Activated CD4-positive, alpha-beta T cell treated with anti-CD3 and anti-CD28 coated beads, Interleukin-2, amount 10 ng/mL, durations not matched to agents 7 days and 5 days (primary cell): ENCODE measurements at regions not wholly inside any gene's neighbourhood (a gene's known extent, or its start where the extent isn't known, plus 50 kb on each side); places are given as distances from the start of the nearest gene placed in this dataset.
"Not testable (repeated sequence)": the region's sequence is repeated elsewhere in the genome, so short reads cannot be mapped to it uniquely, and the experiment has no call there.

Experiments
- CTCF ChIA-PET: fragments of 350-600 bp; sonication (Branson Sonifier 250); formaldehyde crosslinking; loops from one replicate; lab custom pipeline; 2021; ENCODE audit warnings: antibody characterized with exemption; lab: Charles Lee
- POLR2A ChIA-PET: fragments of 350-600 bp; sonication (Branson Sonifier 250); formaldehyde crosslinking; loops from one replicate; lab custom pipeline; 2021; ENCODE audit warnings: antibody characterized with exemption; lab: Charles Lee
- DNase-seq: peaks from one replicate; pipeline ENCODE4 v3.0.0-alpha.2; 2020
- H3K27ac Mint-ChIP-seq: one replicate; pipeline ENCODE4 v1.8.0; 2021; ENCODE audit warnings: mild to moderate bottlenecking, moderate library complexity, mixed read lengths
- H3K27me3 Mint-ChIP-seq: one replicate; pipeline ENCODE4 v1.8.0; 2021; ENCODE audit warnings: mixed read lengths
- H3K36me3 Mint-ChIP-seq: one replicate; pipeline ENCODE4 v1.8.0; 2021; ENCODE audit warnings: low read depth, mixed read lengths
- H3K4me1 Mint-ChIP-seq: one replicate; pipeline ENCODE4 v1.8.0; 2021; ENCODE audit warnings: mixed read lengths
- H3K4me3 Mint-ChIP-seq: one replicate; pipeline ENCODE4 v1.8.0; 2021; ENCODE audit warnings: mild to moderate bottlenecking, moderate library complexity, mixed read lengths
- H3K9me3 Mint-ChIP-seq: one replicate; pipeline ENCODE4 v1.8.0; 2021; ENCODE audit warnings: mixed read lengths

DNA sequence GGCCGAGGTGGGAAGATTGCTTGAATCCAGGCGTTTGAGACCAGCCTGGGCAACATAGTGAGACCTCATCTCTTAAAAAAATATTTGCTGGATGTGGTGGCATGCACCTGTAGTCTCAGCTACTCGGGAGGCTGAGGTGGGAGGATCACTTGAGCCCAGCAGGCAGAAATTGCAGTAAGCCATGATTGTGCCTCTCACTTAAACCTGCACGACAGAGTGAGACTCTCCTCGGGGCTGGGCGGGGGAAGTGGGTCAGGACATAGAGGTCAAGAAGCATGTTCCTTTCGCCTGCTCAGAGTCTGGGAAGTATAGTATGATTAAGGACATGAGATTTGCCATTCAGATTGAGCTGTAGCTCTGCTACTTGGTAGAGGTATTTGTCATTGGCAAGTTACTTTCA, 52.3 kb downstream of the SEPTIN7 start:
- H3K27me3 Mint-ChIP-seq, H3K4me3 Mint-ChIP-seq, H3K27ac Mint-ChIP-seq, H3K9me3 Mint-ChIP-seq, DNase-seq, POLR2A ChIA-PET: not testable (repeated sequence)
- Mint-ChIP-seq H3K4me1 (peaks cover 14% of the 10 kb centered on the region), H3K36me3 (peaks cover 45% of the 10 kb centered on the region)
- CTCF ChIA-PET = interaction anchor here (1.0 kb wide), 1 partner anchor 28 kb away, joined by 3 read pairs; no protein-coding TSS in a partner anchor

DNA sequence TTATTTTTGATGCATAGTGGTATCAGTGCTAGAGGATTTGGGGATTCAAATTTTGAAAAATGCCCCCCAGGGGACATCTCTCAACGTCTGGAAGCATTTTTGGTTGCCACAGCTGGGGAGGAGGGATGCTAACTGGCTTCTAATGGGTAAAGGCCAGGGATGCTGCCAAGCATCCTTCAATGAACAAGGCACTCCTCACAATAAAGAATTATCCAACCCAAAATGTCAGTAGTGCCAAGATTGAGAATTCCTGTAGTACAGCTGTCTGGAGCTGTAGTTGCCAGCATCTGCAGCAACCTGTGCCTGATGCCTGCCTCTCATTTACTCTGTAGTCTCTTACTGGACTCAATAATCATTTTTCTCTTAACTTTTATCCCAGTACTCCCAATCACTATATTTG, 53.5 kb downstream of the SEPTIN7 start:
- DNase-seq = no peak
- Mint-ChIP-seq H3K27me3 (no peaks in the 10 kb centered on the region), H3K4me3 (no peak overlapping the region), H3K27ac (no peak overlapping the region), H3K36me3 (peaks cover 41% of the 10 kb centered on the region), H3K9me3 (no peaks in the 10 kb centered on the region), H3K4me1 (peaks cover 17% of the 10 kb centered on the region)
- ChIA-PET CTCF (no interaction called here), POLR2A (no interaction called here)

DNA sequence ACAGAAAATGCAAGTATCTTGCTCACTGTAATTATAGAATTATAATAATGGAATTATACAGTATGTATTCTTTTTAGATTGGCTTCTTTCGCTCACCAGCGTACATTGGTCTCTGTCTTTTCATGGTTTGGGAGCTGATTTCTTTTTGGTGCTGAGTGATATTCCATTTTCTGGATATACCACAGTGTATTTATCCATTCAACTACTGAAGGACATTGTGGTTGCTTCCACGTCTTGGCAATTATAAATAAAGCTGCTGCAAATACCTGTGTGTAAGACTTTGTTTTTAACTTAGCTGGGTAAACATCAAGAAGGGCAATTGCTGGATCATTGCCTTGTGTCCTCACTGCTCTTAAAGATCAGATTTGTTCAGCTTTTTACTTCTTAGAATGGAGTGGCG, 55.3 kb downstream of the SEPTIN7 start:
- H3K27ac Mint-ChIP-seq = no peak overlapping the region
- H3K36me3 Mint-ChIP-seq = peaks cover 39% of the 10 kb centered on the region
- no peaks in the 10 kb centered on the region for H3K27me3 Mint-ChIP-seq
- DNase-seq = no peak
- no peaks in the 10 kb centered on the region for H3K9me3 Mint-ChIP-seq
- no peak overlapping the region for H3K4me3 Mint-ChIP-seq
- CTCF ChIA-PET = interaction anchor here (0.6 kb wide), 1 partner anchor 218 kb away, joined by 3 read pairs; no protein-coding TSS in a partner anchor
- H3K4me1 Mint-ChIP-seq = peaks cover 18% of the 10 kb centered on the region
- POLR2A ChIA-PET = no interaction called here

DNA sequence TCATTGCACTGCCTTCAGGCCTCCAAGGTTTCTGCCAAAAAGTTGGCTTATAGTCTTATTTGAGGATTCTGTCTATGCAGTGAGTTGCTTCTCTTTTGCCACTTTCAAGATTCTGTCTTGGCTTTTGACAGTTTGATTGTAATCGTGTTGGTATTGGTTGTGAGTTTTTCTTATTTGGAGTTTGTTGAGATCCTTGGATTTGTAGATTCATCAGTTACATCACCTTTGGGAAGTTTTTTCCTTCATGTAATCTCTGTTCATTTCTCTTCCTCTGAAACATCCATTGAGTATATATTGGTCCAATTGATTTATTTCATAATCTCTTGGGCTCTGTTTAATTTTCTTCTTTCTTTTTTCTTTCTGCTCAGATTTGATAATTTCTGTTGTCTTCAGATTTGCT, 59.8 kb downstream of the SEPTIN7 start:
- DNase-seq = no peak
- Mint-ChIP-seq H3K4me3 (no peak overlapping the region), H3K27ac (no peak overlapping the region), H3K9me3 (no peaks in the 10 kb centered on the region), H3K27me3 (no peaks in the 10 kb centered on the region), H3K36me3 (peaks cover 41% of the 10 kb centered on the region), H3K4me1 (peaks cover 14% of the 10 kb centered on the region)
- POLR2A ChIA-PET = no interaction called here
- CTCF ChIA-PET = interaction anchor here (0.7 kb wide), 1 partner anchor 30 kb away, joined by 4 read pairs; no protein-coding TSS in a partner anchor

DNA sequence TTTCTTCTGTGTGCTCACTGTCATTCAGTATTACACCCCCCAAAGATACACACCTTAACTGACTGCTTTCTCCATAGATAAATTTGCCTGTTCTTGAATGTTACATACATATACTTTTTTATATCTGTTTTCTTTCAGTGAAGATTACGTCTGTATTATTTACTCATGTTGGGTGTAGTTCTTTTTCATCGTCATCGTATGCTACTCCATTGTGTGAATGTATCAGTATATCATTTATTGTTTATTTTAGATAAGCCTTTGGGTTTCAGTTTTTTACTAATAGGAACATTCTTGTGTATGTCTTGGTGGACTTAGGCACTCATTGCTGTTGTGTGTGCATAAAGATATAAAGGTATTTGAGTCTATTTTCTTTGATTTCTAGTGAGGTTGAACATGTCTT, 64.4 kb downstream of the SEPTIN7 start:
- Mint-ChIP-seq H3K36me3 (peaks cover 62% of the 10 kb centered on the region), H3K4me1 (peaks cover 12% of the 10 kb centered on the region), H3K27me3 (no peaks in the 10 kb centered on the region), H3K27ac (no peak overlapping the region), H3K9me3 (no peaks in the 10 kb centered on the region), H3K4me3 (no peak overlapping the region)
- ChIA-PET POLR2A (no interaction called here), CTCF (no interaction called here)
- DNase-seq = no peak

DNA sequence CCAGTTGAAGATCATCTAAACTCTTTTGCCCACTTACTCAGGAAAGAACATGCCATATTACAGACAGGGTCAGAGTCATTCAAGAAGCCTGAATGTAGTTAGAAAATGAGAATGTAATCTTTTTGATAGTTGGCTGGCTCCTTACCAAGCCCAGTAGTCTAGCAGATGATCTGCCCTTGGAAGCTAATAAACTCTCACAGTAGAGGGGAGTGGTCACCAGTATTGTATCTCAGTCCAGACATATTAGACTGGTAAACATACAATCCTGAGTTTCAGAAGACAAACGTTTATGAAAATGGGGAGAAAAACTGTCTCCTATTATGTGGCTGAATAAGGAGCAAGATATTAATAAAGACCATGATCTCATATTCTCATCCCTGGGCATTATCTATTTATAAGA, 65.3 kb downstream of the SEPTIN7 start:
- CTCF ChIA-PET = no interaction called here
- H3K4me1 Mint-ChIP-seq = peaks cover 12% of the 10 kb centered on the region
- peaks cover 58% of the 10 kb centered on the region for H3K36me3 Mint-ChIP-seq

DNA sequence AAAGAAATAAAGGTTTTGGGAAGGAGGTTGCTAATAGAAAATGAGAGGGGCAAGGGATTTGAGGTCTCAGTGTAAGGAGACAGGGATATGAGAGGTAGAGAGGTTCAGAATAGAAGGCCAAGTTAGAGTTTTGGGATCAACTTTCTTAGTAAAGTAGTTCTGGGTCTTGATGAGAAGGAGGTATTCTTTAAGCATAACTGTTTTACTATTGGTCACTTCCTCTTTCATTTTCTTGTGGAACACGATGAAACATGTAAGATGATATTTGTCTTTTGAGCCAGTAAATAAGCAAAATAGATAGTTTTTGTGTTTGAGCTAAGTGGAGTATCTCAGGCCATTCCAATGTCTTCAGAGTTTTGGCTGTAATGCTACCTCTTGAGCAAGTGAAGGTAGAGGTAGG, 68.3 kb downstream of the SEPTIN7 start:
- POLR2A ChIA-PET, H3K27me3 Mint-ChIP-seq, CTCF ChIA-PET, DNase-seq, H3K9me3 Mint-ChIP-seq, H3K4me3 Mint-ChIP-seq, H3K27ac Mint-ChIP-seq: not testable (repeated sequence)
- Mint-ChIP-seq H3K4me1 (peaks cover 12% of the 10 kb centered on the region), H3K36me3 (peaks cover 59% of the 10 kb centered on the region)

More for the DNA sequence above, 65.3 kb downstream of the SEPTIN7 start:
- no peaks in the 10 kb centered on the region for H3K27me3 Mint-ChIP-seq
- no peak overlapping the region for H3K4me3 Mint-ChIP-seq
- H3K9me3 Mint-ChIP-seq = no peaks in the 10 kb centered on the region
- POLR2A ChIA-PET = no interaction called here
- no peak overlapping the region for H3K27ac Mint-ChIP-seq
- no peak for DNase-seq

DNA sequence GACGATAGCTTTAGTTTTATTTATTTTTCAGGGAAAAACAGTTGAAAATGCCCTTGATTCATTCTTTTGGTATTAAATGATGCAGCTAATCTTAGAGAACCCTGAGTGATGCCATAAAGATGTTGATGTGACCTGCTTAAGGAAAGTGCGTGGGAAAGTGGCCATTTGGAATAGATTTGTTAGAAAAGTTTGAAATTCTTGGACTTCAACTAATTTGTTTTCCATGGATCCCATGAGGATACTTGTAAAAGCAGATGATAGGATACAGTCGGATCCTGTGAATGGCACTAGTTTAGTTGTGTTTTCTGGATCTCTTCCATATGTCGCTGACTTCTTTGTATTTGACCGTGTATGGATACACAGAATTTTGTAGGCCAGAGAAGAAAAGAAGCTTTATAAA, 69.0 kb downstream of the SEPTIN7 start:
- no peak overlapping the region for H3K4me3 Mint-ChIP-seq
- no peak for DNase-seq
- H3K9me3 Mint-ChIP-seq = no peaks in the 10 kb centered on the region
- H3K27me3 Mint-ChIP-seq = no peaks in the 10 kb centered on the region
- H3K4me1 Mint-ChIP-seq = peaks cover 12% of the 10 kb centered on the region
- POLR2A ChIA-PET = no interaction called here
- no peak overlapping the region for H3K27ac Mint-ChIP-seq
- peaks cover 60% of the 10 kb centered on the region for H3K36me3 Mint-ChIP-seq
- CTCF ChIA-PET = no interaction called here

DNA sequence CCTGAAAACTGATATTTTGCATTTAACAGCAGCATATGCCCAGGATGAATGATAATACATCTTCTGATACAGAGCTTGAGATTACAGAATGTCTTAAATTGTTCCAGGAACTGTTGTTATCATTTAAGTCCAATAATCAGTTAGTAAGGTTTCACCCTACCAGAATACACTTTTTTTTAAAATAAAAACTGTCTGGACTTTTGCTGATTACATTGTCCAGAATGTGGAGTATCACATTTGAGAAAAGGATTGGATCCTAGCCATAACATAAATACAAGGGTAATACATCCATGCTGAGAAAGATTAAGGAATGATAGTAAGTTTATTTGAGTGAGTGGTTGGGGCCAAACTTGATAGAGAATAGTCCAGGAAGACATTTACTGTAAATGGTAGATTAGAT, 71.0 kb downstream of the SEPTIN7 start:
- Mint-ChIP-seq H3K4me3 (no peak overlapping the region), H3K27ac (no peak overlapping the region), H3K27me3 (no peaks in the 10 kb centered on the region), H3K9me3 (no peaks in the 10 kb centered on the region), H3K36me3 (peaks cover 48% of the 10 kb centered on the region), H3K4me1 (peaks cover 12% of the 10 kb centered on the region)
- ChIA-PET CTCF (no interaction called here), POLR2A (no interaction called here)
- DNase-seq = no peak

DNA sequence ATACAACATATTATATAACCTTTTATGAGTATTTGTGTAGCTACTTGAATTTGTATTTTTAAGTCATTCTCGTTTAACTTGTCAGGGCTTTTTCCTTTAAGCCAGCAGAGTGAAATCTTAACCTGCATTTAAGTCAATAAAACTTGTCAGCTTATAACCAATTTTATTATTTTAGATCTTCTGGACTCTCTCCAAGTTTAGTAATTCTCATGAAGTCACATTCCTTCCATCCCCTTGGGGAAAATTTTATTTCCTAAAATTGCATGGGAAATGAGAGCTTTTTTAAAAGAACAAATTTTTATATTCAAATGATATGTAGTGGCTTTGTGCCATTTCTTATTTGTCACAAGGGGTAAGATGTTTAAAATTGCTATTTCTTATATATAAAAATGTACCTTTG, 74.0 kb downstream of the SEPTIN7 start:
- ChIA-PET CTCF (no interaction called here), POLR2A (no interaction called here)
- H3K27ac Mint-ChIP-seq = no peak overlapping the region
- H3K36me3 Mint-ChIP-seq = peaks cover 33% of the 10 kb centered on the region
- no peak overlapping the region for H3K4me3 Mint-ChIP-seq
- no peak for DNase-seq
- H3K4me1 Mint-ChIP-seq = no peaks in the 10 kb centered on the region
- no peaks in the 10 kb centered on the region for H3K9me3 Mint-ChIP-seq
- no peaks in the 10 kb centered on the region for H3K27me3 Mint-ChIP-seq

DNA sequence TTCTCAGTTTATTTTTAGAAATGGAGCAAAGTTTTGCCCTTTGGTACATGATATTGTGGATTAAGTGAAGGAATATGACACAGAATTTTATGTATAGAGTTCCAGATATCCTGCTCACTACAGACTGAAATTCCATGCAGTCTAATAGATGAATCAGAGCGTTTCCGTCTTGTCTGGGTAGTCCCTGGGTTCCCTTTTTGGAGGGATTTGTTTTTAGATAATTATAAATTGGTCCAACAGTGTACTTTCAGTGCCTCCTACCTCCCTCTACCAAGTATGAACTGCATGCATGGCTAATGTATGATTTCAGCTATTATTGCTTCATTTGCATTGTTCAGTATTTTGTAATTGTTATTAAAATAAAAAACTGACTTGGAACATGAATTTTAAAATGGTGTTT, 74.4 kb downstream of the SEPTIN7 start:
- Mint-ChIP-seq H3K36me3 (peaks cover 30% of the 10 kb centered on the region), H3K9me3 (no peaks in the 10 kb centered on the region), H3K27me3 (no peaks in the 10 kb centered on the region), H3K4me3 (no peak overlapping the region), H3K4me1 (no peaks in the 10 kb centered on the region), H3K27ac (no peak overlapping the region)
- POLR2A ChIA-PET = no interaction called here
- no peak for DNase-seq
- CTCF ChIA-PET = no interaction called here

DNA sequence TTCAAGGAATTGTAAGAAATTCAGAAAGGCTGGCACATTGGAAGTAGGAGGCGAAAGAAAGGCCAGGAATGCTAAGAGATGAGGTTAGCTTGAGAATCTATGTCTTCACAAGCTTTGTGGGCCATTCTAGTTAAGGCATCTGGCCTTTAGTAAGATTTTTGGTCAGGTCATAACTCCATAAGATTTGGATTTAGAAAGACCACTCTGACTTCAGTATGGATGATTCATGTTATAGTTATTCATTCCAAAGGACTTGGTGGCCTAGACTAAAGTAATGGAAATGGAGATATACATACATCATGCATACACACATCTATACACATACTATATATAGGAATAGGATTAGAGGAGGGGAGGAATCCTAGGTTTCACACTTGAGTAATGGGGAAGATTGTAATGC, 77.5 kb downstream of the SEPTIN7 start:
- Mint-ChIP-seq H3K27ac (no peak overlapping the region), H3K9me3 (no peaks in the 10 kb centered on the region)
- POLR2A ChIA-PET = no interaction called here

DNA sequence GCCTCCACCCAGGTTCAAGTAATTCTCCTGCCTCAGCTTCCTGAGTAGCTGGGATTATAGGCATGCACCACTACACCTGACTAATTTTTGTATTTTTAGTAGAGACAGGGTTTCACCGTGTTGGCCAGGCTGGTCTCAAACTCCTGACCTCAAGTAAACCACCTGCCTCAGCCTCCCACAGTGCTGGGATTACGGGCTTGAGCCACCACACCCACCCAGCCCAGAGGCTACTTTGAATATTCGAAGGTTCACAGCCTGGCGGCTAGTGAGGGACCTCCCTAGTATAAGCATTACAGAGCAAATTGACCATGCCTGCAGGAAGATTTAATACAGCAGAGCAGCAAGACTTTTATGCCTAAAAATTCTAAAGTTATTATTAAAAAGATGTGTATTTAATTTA, 86.6 kb downstream of the SEPTIN7 start:
- peaks cover 54% of the 10 kb centered on the region for H3K36me3 Mint-ChIP-seq
- H3K27me3 Mint-ChIP-seq = not testable (repeated sequence)

More for the DNA sequence above, 77.5 kb downstream of the SEPTIN7 start:
- Mint-ChIP-seq H3K4me3 (no peak overlapping the region), H3K4me1 (no peaks in the 10 kb centered on the region), H3K36me3 (peaks cover 37% of the 10 kb centered on the region), H3K27me3 (no peaks in the 10 kb centered on the region)
- DNase-seq = no peak
- CTCF ChIA-PET = interaction anchor here (0.6 to 1.0 kb wide), 2 partner anchors 13 to 122 kb away, joined by 3 read pairs; no protein-coding TSS in a partner anchor

DNA sequence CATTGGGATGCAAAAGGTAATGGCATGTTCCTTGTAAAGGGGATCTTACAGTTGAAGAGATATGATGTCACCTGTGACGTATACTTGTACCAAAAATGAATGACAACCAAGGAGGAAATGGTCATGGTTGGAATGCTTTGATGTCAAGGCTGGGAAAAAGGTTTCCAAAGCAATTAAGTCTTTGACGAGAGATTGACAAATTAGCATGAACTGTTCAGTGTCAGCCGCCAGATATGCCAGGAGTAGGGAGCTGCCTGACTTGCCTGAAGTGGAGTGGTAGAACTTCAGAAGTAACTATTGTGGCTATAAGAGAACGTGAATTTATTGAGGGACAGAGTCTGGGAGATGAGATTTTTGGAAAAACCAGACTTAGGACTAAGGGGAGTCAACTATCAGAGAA, 88.1 kb downstream of the SEPTIN7 start:
- POLR2A ChIA-PET = no interaction called here
- Mint-ChIP-seq H3K4me1 (peaks cover 4% of the 10 kb centered on the region), H3K4me3 (no peak overlapping the region), H3K36me3 (peaks cover 61% of the 10 kb centered on the region), H3K9me3 (no peaks in the 10 kb centered on the region), H3K27ac (no peak overlapping the region), H3K27me3 (no peaks in the 10 kb centered on the region)
- no peak for DNase-seq
- CTCF ChIA-PET = no interaction called here

More for the DNA sequence above, 86.6 kb downstream of the SEPTIN7 start:
- POLR2A ChIA-PET, H3K27ac Mint-ChIP-seq, CTCF ChIA-PET, H3K4me3 Mint-ChIP-seq, H3K9me3 Mint-ChIP-seq, DNase-seq, H3K4me1 Mint-ChIP-seq: not testable (repeated sequence)
